ENCODE measurements at regions not wholly inside any gene's neighbourhood (a gene's known extent, or its start where the extent isn't known, plus 50 kb on each side); places are given as distances from the start of the nearest gene placed in this dataset.

- ChIA-PET POLR2A (no interaction called here), CTCF (no interaction called here)
- TF ChIP-seq CTCF (IDR thresholded peaks at IDR 0.05): no peak
- Histone ChIP-seq H3K27me3 (ENCODE audit: control insufficient read depth in 1 of 2, insufficient read depth in 2 of 2, low read length in 2 of 2) (no peaks in the 10 kb centered on the region), H3K36me3 (ENCODE audit: insufficient read depth, low read length) (no peaks in the 10 kb centered on the region), H3K9me3 (ENCODE audit: control insufficient read depth in 1 of 2, insufficient read depth in 1 of 2, low read length in 2 of 2) (peaks cover 0 to 9% of the 10 kb centered on the region in 2 experiments), H3K4me1 (ENCODE audit: insufficient read depth, low read length) (no peaks in the 10 kb centered on the region), H3K4me3 (ENCODE audit: low read length) (no peak overlapping the region), H3K27ac (ENCODE audit: low read depth in 1 of 2, low read length in 2 of 2) (no peak overlapping the region)
- intact Hi-C loops (cut with DNase I, micrococcal nuclease): no loop called here
- H3K4me3 Mint-ChIP-seq: no peak overlapping the region
- no peaks in the 10 kb centered on the region for H3K4me1 Mint-ChIP-seq (ENCODE audit: low read depth)
- no peak overlapping the region for H3K27ac Mint-ChIP-seq
- no peaks in the 10 kb centered on the region for H3K36me3 Mint-ChIP-seq (ENCODE audit: low read depth)
- DNase-seq (no peak), ATAC-seq (ENCODE audit: poor library complexity) (no peak)
- peaks cover 5% of the 10 kb centered on the region for H3K9me3 Mint-ChIP-seq
- H3K27me3 Mint-ChIP-seq: no peaks in the 10 kb centered on the region
Measured at GRCh38 chr20:10982692-10983091, 308.9 kb upstream of the JAG1 start.

GRCh38 chr20:10984294-10984693 is 310.5 kb upstream of the JAG1 start:
- Histone ChIP-seq H3K27me3 (ENCODE audit: control insufficient read depth in 1 of 2, insufficient read depth in 2 of 2, low read length in 2 of 2) (no peaks in the 10 kb centered on the region), H3K27ac (ENCODE audit: low read depth in 1 of 2, low read length in 2 of 2) (no peak overlapping the region), H3K9me3 (ENCODE audit: control insufficient read depth in 1 of 2, insufficient read depth in 1 of 2, low read length in 2 of 2) (peaks cover 0 to 9% of the 10 kb centered on the region in 2 experiments), H3K36me3 (ENCODE audit: insufficient read depth, low read length) (no peaks in the 10 kb centered on the region), H3K4me3 (ENCODE audit: low read length) (no peak overlapping the region), H3K4me1 (ENCODE audit: insufficient read depth, low read length) (no peaks in the 10 kb centered on the region)
- Mint-ChIP-seq H3K4me3 (no peak overlapping the region), H3K4me1 (ENCODE audit: low read depth) (no peaks in the 10 kb centered on the region), H3K27me3 (no peaks in the 10 kb centered on the region), H3K27ac (no peak overlapping the region), H3K36me3 (ENCODE audit: low read depth) (no peaks in the 10 kb centered on the region), H3K9me3 (peaks cover 4% of the 10 kb centered on the region)
- no peak for ATAC-seq (ENCODE audit: poor library complexity)
- intact Hi-C loops (cut with DNase I, micrococcal nuclease): no loop called here
- TF ChIP-seq CTCF (IDR thresholded peaks at IDR 0.05): no peak
- CTCF ChIA-PET: no interaction called here
- DNase-seq: no peak
- POLR2A ChIA-PET: no interaction called here

GRCh38 chr20:10984913-10985312 is 311.1 kb upstream of the JAG1 start:
- ATAC-seq (ENCODE audit: poor library complexity): no peak
- H3K9me3 Mint-ChIP-seq: peaks cover 2% of the 10 kb centered on the region
- no peak for TF ChIP-seq CTCF (IDR thresholded peaks at IDR 0.05)
- no peaks in the 10 kb centered on the region for H3K27me3 Mint-ChIP-seq
- H3K4me1 ChIP-seq (ENCODE audit: insufficient read depth, low read length): no peaks in the 10 kb centered on the region
- H3K27ac Mint-ChIP-seq: no peak overlapping the region
- intact Hi-C loops (cut with DNase I, micrococcal nuclease): no loop called here
- H3K36me3 ChIP-seq (ENCODE audit: insufficient read depth, low read length): no peaks in the 10 kb centered on the region
- no peak overlapping the region for H3K4me3 Mint-ChIP-seq
- no peak for DNase-seq
- H3K9me3 ChIP-seq (ENCODE audit: control insufficient read depth in 1 of 2, insufficient read depth in 1 of 2, low read length in 2 of 2): peaks cover 0 to 9% of the 10 kb centered on the region in 2 experiments
- H3K4me1 Mint-ChIP-seq (ENCODE audit: low read depth): no peaks in the 10 kb centered on the region
- H3K4me3 ChIP-seq (ENCODE audit: low read length): no peak overlapping the region
- H3K27me3 ChIP-seq (ENCODE audit: control insufficient read depth in 1 of 2, insufficient read depth in 2 of 2, low read length in 2 of 2): no peaks in the 10 kb centered on the region
- ChIA-PET POLR2A (no interaction called here), CTCF (no interaction called here)
- H3K27ac ChIP-seq (ENCODE audit: low read depth in 1 of 2, low read length in 2 of 2): no peak overlapping the region
- H3K36me3 Mint-ChIP-seq (ENCODE audit: low read depth): no peaks in the 10 kb centered on the region

Measured in CD4-positive, alpha-beta T cell (primary cell).